ENCODE measurements at regions not wholly inside any gene's neighbourhood (a gene's known extent, or its start where the extent isn't known, plus 50 kb on each side); places are given as distances from the start of the nearest gene placed in this dataset.

DNA sequence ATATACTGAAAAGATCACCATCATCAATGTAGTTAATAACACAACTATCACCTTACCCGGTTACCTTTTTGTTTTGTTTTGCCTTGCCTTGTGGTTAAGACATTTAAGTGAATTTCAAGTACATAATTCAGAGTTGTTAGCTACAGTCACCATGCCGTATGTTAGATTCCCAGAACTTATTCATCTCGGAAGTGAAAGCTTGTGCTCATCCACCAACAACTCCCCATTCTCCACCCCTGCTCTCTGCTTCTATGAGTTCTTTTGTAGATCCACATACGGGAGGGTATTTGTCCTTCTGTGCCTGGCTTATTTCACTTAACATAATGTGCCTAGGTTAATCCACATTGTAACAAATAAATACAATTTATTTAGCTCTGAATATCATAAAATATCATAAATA, 182.8 kb upstream of the ADARB2 start:
- Histone ChIP-seq H2AFZ (replicated peaks; ENCODE audit: low read length, poor library complexity) (no peak overlapping the region), H2BK120ac (ENCODE audit: low read depth, low read length) (no peak overlapping the region), H2BK20ac (ENCODE audit: low read depth, low read length) (no peak overlapping the region), H2AK5ac (ENCODE audit: low read depth, low read length) (no peak overlapping the region), H4K5ac (ENCODE audit: low read depth, low read length) (no peak overlapping the region), H4K91ac (ENCODE audit: insufficient read depth, low read depth, low read length) (no peak overlapping the region), H2BK15ac (ENCODE audit: low read depth, low read length) (no peak overlapping the region), H3K4me2 (ENCODE audit: low read depth, low read length) (no peak overlapping the region), H3K79me1 (ENCODE audit: low read depth in 1 of 2, low read length in 2 of 2) (no peaks in the 10 kb centered on the region), H3K27me3 (ENCODE audit: control insufficient read depth, insufficient read depth, low read length) (no peaks in the 10 kb centered on the region), H3K9me3 (ENCODE audit: control insufficient read depth, insufficient read depth, low read length) (peaks cover 10% of the 10 kb centered on the region), H3K4me1 (ENCODE audit: control insufficient read depth, insufficient read depth, low read length) (no peaks in the 10 kb centered on the region), H3K23ac (ENCODE audit: low read depth, low read length) (no peak overlapping the region), H3K9me1 (ENCODE audit: insufficient read depth, low read length) (no peaks in the 10 kb centered on the region), H3K36me3 (ENCODE audit: control insufficient read depth, insufficient read depth, low read length) (no peaks in the 10 kb centered on the region), H3K4me3 (ENCODE audit: insufficient read depth, low read depth, low read length) (no peak overlapping the region), H3K56ac (ENCODE audit: extremely low read depth, insufficient read depth, low read length) (no peak overlapping the region), H3K18ac (ENCODE audit: low read depth, low read length) (no peak overlapping the region), H2BK5ac (ENCODE audit: low read depth, low read length, poor library complexity, severe bottlenecking) (no peak overlapping the region), H4K8ac (ENCODE audit: low read depth in 2 of 2, low read length in 2 of 2) (no peak overlapping the region), H3K4ac (ENCODE audit: low read depth, low read length) (no peak overlapping the region), H2AK9ac (replicated peaks; ENCODE audit: low read depth, low read length, poor library complexity) (no peak overlapping the region), H3K14ac (replicated peaks; ENCODE audit: low read depth, low read length) (no peak overlapping the region), H3K9ac (ENCODE audit: low read depth, low read length) (no peak overlapping the region), H3K27ac (ENCODE audit: insufficient read depth, low read length) (no peak overlapping the region), H4K20me1 (ENCODE audit: insufficient read depth, low read length) (no peaks in the 10 kb centered on the region)
- WGBS, 2 experiments (ENCODE audit: extremely low coverage in 2 of 2, insufficient read length in 1 of 2), result no CpG with 5 or more reads among the region's 4 CpGs
- ChIA-PET CTCF (no interaction called here), POLR2A (ENCODE audit: unreplicated experiment) (no interaction called here)
- ATAC-seq (ENCODE audit: low read depth) (no peak), DNase-seq (no peak)
- intact Hi-C loops (cut with micrococcal nuclease), result no loop called here
- in situ Hi-C loops (cut with MboI; ENCODE audit: low sequenced_read_pairs), result no loop called here
- no peak for TF ChIP-seq MAFK (IDR thresholded peaks at IDR 0.05; ENCODE audit: low read depth, low read length)
- TF ChIP-seq BHLHE40 (IDR thresholded peaks at IDR 0.05; ENCODE audit: low read depth, low read length), result no peak
- no peak for TF ChIP-seq MAZ (IDR thresholded peaks at IDR 0.05; ENCODE audit: borderline replicate concordance, low read depth, low read length)
- dilution Hi-C loops (cut with HindIII; ENCODE audit: low sequenced_read_pairs, unreplicated experiment), result no loop called here
- BruUV-seq (replicated peaks), result no TSS peak
